Activated T-helper 2 cell treated with anti-CD3 and anti-CD28 coated beads, Interferon-gamma antibody, Interleukin-2, Interleukin-4, amounts not matched to agents 10 μg/mL and 5 μg/mL and 100 μg/mL, durations not matched to agents 14 hours and 24 hours and 36 hours (primary cell): ENCODE measurements at regions not wholly inside any gene's neighbourhood (a gene's known extent, or its start where the extent isn't known, plus 50 kb on each side); places are given as distances from the start of the nearest gene placed in this dataset.

Source experiments
- DNase-seq: peaks from one replicate; pipeline ENCODE4 v3.0.0; 2021; ENCODE audit warnings: low spot score
- H3K27ac Mint-ChIP-seq: one replicate; pipeline ENCODE4 v1.8.0; 2021; ENCODE audit warnings: mixed read lengths
- H3K27me3 Mint-ChIP-seq: one replicate; pipeline ENCODE4 v1.8.0; 2021; ENCODE audit warnings: low read depth, mixed read lengths
- H3K36me3 Mint-ChIP-seq: one replicate; pipeline ENCODE4 v1.8.0; 2021; ENCODE audit warnings: low read depth, mixed read lengths
- H3K4me1 Mint-ChIP-seq: one replicate; pipeline ENCODE4 v1.8.0; 2021; ENCODE audit warnings: low read depth, mixed read lengths
- H3K4me3 Mint-ChIP-seq: one replicate; pipeline ENCODE4 v1.8.0; 2021; ENCODE audit warnings: low read depth, mild to moderate bottlenecking, moderate library complexity, mixed read lengths
- H3K9me3 Mint-ChIP-seq: one replicate; pipeline ENCODE4 v1.8.0; 2021; ENCODE audit warnings: mixed read lengths
- intact Hi-C: fragments of 100-400 bp; cut with micrococcal nuclease; formaldehyde crosslinking; loops from one replicate; pipeline ENCODE4 v1.15.1; 2023

DNA sequence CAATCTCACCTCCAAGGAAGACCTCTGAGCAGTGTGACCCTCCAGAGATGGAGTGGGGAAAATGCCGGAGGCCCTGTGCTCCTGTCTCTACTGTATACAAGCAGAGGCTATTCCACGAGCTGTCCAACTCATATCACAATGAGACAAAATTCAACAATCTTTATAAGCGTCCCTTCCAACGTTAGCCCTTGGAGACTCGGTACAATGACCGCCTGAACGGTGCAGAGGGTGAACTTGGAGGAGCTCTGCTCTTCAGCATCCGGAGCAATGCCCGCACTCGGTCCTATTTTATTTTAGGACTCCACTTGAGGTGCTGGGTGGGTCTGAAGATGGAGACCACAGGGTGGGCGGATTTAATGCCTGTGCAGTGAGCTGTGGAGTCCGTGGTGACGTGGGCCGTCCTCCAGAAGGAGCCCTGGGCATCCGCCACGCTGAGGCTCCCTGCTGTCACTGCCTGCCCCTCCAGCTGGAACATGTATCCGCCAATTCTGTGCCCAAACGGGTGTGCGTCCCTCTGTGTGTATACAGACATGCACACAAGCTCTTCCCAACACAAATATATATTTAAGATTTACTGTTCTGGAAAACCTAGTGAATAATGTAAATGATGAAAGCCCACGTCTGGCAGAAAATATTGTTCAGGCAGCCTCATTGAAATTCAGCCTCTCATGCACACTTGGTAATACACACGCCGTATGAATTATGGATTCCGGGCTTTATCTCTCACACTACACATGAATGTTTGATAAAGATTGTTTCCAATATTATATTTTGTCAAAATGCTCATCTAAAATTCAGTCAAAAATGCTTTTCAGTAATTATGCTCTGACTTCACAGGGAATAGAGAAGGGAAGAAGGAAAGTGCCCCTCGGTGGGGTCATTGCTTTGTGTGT is 239.9 kb upstream of the ZMIZ1 start:
- Mint-ChIP-seq H3K4me1 (no peaks in the 10 kb centered on the region), H3K36me3 (no peaks in the 10 kb centered on the region), H3K9me3 (no peaks in the 10 kb centered on the region), H3K4me3 (no peak overlapping the region), H3K27me3 (peaks cover 3% of the 10 kb centered on the region), H3K27ac (no peak overlapping the region)
- no peak for DNase-seq
- intact Hi-C loops: no loop called here

- no peak overlapping the region for H3K4me3 Mint-ChIP-seq
Measured at GRCh38 chr10:78829565-78829964, 239.2 kb upstream of the ZMIZ1 start.

DNA sequence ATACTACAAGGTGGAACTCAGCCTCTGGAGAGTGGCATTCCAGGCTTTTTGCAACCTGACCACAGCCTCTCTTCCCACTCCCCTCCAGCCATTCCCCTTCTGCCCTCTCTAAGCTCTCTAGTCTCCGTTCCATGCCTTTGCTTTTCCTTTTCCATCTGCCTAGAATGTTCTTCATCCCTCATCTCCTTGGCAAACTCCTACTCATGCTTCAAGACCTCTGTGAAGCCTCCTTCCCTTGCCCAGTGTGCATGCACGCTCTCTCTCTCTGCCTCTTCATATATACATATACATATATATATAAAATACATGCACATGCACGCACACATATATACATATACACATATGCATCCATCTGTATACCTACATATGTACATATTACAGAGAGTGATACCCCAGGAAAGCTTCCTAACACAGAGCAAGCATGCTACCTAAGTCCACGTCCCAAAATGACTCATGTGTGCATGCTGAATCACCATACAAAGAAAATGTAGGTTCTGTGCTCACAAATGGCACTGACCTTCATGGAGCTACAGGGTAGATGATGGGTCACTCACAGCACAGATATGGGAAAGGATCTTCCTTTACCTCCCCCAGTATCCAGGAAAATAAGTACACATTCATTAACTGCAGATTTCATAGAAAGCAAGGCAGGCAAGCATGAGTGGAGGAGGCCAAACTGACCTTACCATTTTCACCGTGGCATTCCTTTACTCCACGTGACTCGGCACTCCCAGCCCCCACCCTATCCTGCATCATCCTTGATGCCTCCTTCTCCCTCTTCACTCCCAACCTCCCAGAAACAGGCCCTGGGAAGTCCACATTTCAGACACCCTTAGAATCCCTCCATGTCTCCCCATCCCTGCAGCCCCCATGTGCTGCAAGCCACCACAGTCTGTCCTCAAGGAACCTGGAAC is 238.4 kb upstream of the ZMIZ1 start:
- intact Hi-C loops: no loop called here
- H3K9me3 Mint-ChIP-seq: no peaks in the 10 kb centered on the region
- H3K4me1 Mint-ChIP-seq: no peaks in the 10 kb centered on the region
- no peak overlapping the region for H3K27ac Mint-ChIP-seq
- no peak overlapping the region for H3K4me3 Mint-ChIP-seq
- peaks cover 4% of the 10 kb centered on the region for H3K27me3 Mint-ChIP-seq
- H3K36me3 Mint-ChIP-seq: no peaks in the 10 kb centered on the region
- no peak for DNase-seq

More at GRCh38 chr10:78829565-78829964, 239.2 kb upstream of the ZMIZ1 start:
- Mint-ChIP-seq H3K27ac (no peak overlapping the region), H3K9me3 (no peaks in the 10 kb centered on the region), H3K4me1 (no peaks in the 10 kb centered on the region), H3K27me3 (peaks cover 3% of the 10 kb centered on the region), H3K36me3 (no peaks in the 10 kb centered on the region)
- intact Hi-C loops: no loop called here
- no peak for DNase-seq

DNA sequence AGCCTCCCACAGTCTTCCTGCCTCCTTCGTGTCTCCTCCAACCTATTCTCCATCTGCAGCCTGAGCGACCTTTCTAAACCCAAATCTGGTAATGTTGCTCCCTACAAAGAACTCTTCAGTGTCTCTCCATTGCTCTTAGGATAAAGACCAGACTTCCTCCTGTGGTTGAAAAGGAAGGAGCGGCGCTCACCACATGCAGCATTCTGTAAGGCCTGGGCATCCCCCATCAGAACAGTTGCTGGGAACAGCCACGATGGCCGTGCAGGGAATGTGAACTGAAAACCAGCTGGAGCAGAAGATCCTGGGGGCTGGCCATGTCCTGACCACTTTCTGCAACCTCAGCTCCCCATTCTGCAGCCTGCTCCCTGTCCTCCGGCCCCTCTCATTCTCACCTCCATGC is 237.8 kb upstream of the ZMIZ1 start:
- Mint-ChIP-seq H3K27me3 (peaks cover 11% of the 10 kb centered on the region), H3K4me1 (no peaks in the 10 kb centered on the region), H3K9me3 (no peaks in the 10 kb centered on the region), H3K4me3 (no peak overlapping the region), H3K36me3 (no peaks in the 10 kb centered on the region), H3K27ac (no peak overlapping the region)
- intact Hi-C loops: no loop called here
- DNase-seq: no peak

DNA sequence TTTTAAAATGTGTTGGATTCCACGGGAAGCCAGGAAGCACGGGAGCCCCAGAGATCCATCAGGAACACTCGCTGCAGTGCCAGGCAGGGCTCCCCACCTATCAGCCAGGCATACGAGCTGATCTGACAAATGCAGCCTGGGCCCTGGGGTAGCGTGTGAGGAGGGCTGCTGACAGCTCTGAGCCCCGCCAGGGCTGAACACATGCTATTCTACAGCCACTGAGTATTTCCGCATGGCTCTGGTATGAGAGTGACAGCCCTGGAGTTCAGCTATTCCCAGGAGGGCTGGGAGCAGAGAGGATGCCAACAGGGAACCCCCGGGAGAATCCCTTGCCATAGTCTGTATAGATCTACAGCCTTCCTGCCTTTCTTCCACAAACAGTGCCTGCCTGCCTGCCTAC is 237.3 kb upstream of the ZMIZ1 start:
- no peak for DNase-seq
- Mint-ChIP-seq H3K36me3 (no peaks in the 10 kb centered on the region), H3K4me1 (no peaks in the 10 kb centered on the region), H3K27me3 (peaks cover 15% of the 10 kb centered on the region), H3K27ac (no peak overlapping the region), H3K9me3 (no peaks in the 10 kb centered on the region), H3K4me3 (no peak overlapping the region)
- intact Hi-C loops: no loop called here

GRCh38 chr10:78832281-78832680 is 236.5 kb upstream of the ZMIZ1 start:
- H3K27ac Mint-ChIP-seq: no peak overlapping the region
- no peaks in the 10 kb centered on the region for H3K9me3 Mint-ChIP-seq
- H3K36me3 Mint-ChIP-seq: no peaks in the 10 kb centered on the region
- H3K4me3 Mint-ChIP-seq: no peak overlapping the region
- DNase-seq: no peak
- intact Hi-C loops: no loop called here
- no peaks in the 10 kb centered on the region for H3K4me1 Mint-ChIP-seq
- H3K27me3 Mint-ChIP-seq: peaks cover 16% of the 10 kb centered on the region

DNA sequence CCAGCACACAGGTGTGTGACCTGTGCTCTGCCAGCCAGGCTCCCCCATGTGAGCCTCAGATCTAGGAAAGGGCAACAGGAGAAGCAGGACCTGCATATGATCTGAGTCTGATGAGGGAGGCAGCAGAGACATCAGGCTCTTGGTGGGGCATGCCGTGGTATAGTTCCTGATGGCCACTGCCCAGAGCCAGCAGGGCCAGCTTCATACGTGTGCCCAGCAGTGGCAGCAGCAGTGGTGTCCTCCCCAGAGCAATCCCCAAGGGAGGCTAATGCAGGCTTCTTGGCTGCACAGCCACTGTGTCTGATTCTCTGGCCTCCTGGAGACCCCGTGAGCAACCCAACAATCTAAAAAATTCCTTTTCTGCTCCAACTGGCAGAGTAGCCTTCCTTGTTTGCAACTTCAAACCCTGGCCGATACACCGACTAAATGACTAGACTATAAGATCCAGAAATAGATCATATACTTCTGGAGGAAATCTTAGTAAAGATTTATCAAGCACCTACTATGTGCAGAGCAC is 230.6 kb upstream of the ZMIZ1 start:
- H3K4me3 Mint-ChIP-seq: no peak overlapping the region
- no peak for DNase-seq
- no peak overlapping the region for H3K27ac Mint-ChIP-seq
- H3K9me3 Mint-ChIP-seq: peaks cover 3% of the 10 kb centered on the region
- H3K27me3 Mint-ChIP-seq: peaks cover 22% of the 10 kb centered on the region
- intact Hi-C loops: no loop called here
- H3K36me3 Mint-ChIP-seq: no peaks in the 10 kb centered on the region
- H3K4me1 Mint-ChIP-seq: no peaks in the 10 kb centered on the region

GRCh38 chr10:78843495-78843894 is 225.3 kb upstream of the ZMIZ1 start:
- intact Hi-C loops: no loop called here
- no peak for DNase-seq
- Mint-ChIP-seq H3K27ac (no peak overlapping the region), H3K36me3 (no peaks in the 10 kb centered on the region), H3K27me3 (peaks cover 6% of the 10 kb centered on the region), H3K4me1 (no peaks in the 10 kb centered on the region), H3K9me3 (peaks cover 7% of the 10 kb centered on the region), H3K4me3 (no peak overlapping the region)

GRCh38 chr10:78844960-78845607 is 223.7 kb upstream of the ZMIZ1 start:
- Mint-ChIP-seq H3K4me1 (no peaks in the 10 kb centered on the region), H3K4me3 (no peak overlapping the region), H3K27ac (no peak overlapping the region), H3K27me3 (peaks cover 2% of the 10 kb centered on the region), H3K36me3 (no peaks in the 10 kb centered on the region), H3K9me3 (peaks cover 7% of the 10 kb centered on the region)
- intact Hi-C loops: no loop called here
- no peak for DNase-seq

- Mint-ChIP-seq H3K36me3 (no peaks in the 10 kb centered on the region), H3K27me3 (peaks cover 1% of the 10 kb centered on the region), H3K4me1 (no peaks in the 10 kb centered on the region)
Measured at GRCh38 chr10:78846071-78846470, 222.7 kb upstream of the ZMIZ1 start.

GRCh38 chr10:78846760-78847159 is 222.0 kb upstream of the ZMIZ1 start:
- Mint-ChIP-seq H3K9me3 (peaks cover 7% of the 10 kb centered on the region), H3K4me3 (no peak overlapping the region), H3K4me1 (no peaks in the 10 kb centered on the region), H3K27me3 (no peaks in the 10 kb centered on the region), H3K27ac (no peak overlapping the region), H3K36me3 (no peaks in the 10 kb centered on the region)
- DNase-seq: no peak
- intact Hi-C loops: no loop called here

More at GRCh38 chr10:78846071-78846470, 222.7 kb upstream of the ZMIZ1 start:
- intact Hi-C loops: no loop called here
- Mint-ChIP-seq H3K4me3 (no peak overlapping the region), H3K27ac (no peak overlapping the region), H3K9me3 (peaks cover 7% of the 10 kb centered on the region)
- DNase-seq: no peak

DNA sequence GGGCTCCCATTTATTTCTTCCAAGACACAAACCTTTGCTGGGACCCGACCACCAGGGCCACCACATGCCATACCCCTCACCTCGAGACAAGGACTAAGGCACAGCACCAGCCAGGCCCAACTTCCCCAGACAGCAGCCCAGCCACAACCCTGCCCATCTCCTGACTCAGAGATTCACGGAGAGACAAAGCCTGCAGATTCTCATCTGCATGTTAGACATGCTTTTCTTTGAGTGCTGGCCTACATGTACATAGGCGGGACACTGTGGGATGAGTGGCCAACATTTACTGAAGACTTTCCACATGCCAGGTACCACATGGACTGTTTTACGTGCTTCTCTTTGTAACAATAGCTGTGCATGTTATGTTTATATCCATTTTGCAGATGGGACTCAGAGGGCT is 221.3 kb upstream of the ZMIZ1 start:
- Mint-ChIP-seq H3K4me1 (no peaks in the 10 kb centered on the region), H3K27me3 (no peaks in the 10 kb centered on the region), H3K27ac (no peak overlapping the region), H3K4me3 (no peak overlapping the region), H3K36me3 (no peaks in the 10 kb centered on the region), H3K9me3 (peaks cover 7% of the 10 kb centered on the region)
- intact Hi-C loops: no loop called here
- no peak for DNase-seq
